HL-60 (cell line): ENCODE measurements at regions not wholly inside any gene's neighbourhood (a gene's known extent, or its start where the extent isn't known, plus 50 kb on each side); places are given as distances from the start of the nearest gene placed in this dataset.

Experiments
- CTCF ChIP-seq: IDR thresholded peaks from one replicate; pipeline ENCODE4 v1.5.1; 2011; ENCODE audit warnings: low read length, control low read depth, inconsistent platforms; ENCODE audit not compliant: insufficient read depth
- REST ChIP-seq: IDR thresholded peaks from 2 replicates; pipeline ENCODE4 v1.6.1; 2012; ENCODE audit warnings: low read depth; ENCODE audit not compliant: insufficient replicate concordance

- no peak for TF ChIP-seq CTCF
- no peak for TF ChIP-seq REST
These were observed 482.5 kb downstream of the SEMA3D start for GRCh38 chr7:84704380-84704779.
